GM12865 (cell line): ENCODE measurements at regions not wholly inside any gene's neighbourhood (a gene's known extent, or its start where the extent isn't known, plus 50 kb on each side); places are given as distances from the start of the nearest gene placed in this dataset.

Source experiments
- DNase-seq: peaks from one replicate; pipeline ENCODE4 v3.0.0; 2010; ENCODE audit warnings: low read depth
- H3K4me3 ChIP-seq: 2 replicates; pipeline ENCODE4 v1.5.1; 2011; ENCODE audit warnings: mild to moderate bottlenecking, low read depth, low read length, control low read depth
- TF ChIP-seq, protein P1 (sequence below): IDR thresholded peaks from 2 replicates; pipeline ENCODE4 v1.5.1; 2011; ENCODE audit warnings: low read length, control low read depth, low read depth, inconsistent platforms; ENCODE audit not compliant: insufficient read depth; ENCODE audit errors: missing control alignments

DNA sequence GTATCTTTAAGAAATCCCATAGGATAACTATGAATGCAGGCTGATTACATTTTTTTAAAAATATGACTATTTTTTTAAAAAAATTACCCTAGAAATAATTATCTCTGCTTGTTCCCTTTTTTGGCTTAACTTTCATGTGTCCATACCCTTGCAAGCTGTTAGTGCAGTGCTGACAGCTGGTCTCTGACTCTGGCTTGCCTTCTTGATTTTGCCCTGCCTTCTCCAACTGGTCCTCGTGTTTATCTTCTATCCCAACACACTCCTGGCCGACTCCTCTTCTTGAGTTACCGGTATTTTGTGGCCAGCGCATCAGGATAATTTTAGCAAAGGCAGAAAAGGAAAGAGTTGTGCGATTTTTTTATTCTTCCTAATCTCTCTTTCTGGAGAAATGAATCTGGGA is 111.7 kb upstream of the STARD3NL start:
- DNase-seq, result no peak
- H3K4me3 ChIP-seq, result no peak overlapping the region
- TF ChIP-seq, protein P1, sequence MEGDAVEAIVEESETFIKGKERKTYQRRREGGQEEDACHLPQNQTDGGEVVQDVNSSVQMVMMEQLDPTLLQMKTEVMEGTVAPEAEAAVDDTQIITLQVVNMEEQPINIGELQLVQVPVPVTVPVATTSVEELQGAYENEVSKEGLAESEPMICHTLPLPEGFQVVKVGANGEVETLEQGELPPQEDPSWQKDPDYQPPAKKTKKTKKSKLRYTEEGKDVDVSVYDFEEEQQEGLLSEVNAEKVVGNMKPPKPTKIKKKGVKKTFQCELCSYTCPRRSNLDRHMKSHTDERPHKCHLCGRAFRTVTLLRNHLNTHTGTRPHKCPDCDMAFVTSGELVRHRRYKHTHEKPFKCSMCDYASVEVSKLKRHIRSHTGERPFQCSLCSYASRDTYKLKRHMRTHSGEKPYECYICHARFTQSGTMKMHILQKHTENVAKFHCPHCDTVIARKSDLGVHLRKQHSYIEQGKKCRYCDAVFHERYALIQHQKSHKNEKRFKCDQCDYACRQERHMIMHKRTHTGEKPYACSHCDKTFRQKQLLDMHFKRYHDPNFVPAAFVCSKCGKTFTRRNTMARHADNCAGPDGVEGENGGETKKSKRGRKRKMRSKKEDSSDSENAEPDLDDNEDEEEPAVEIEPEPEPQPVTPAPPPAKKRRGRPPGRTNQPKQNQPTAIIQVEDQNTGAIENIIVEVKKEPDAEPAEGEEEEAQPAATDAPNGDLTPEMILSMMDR, result no peak

DNA sequence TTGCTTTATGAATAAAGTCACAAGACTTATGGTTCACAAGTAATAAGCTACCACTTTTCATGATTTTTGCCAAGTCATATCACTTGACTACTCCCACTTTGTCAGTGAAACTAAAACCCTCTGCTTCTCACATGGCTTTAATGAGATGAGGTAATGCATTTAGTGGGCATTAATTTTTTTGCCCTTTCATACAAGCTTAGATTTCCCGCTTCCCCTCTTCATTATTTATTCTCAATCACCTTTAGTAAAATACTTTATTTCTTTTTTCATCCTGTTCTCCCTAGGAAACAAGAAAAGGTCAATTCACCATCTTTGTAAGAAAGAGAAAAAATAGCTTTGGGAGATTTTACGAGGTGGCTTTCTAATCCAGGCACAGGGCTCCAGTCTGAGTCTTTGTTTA is 109.6 kb upstream of the STARD3NL start:
- DNase-seq, result no peak
- TF ChIP-seq, protein P1, result no peak
- H3K4me3 ChIP-seq, result no peak overlapping the region

DNA sequence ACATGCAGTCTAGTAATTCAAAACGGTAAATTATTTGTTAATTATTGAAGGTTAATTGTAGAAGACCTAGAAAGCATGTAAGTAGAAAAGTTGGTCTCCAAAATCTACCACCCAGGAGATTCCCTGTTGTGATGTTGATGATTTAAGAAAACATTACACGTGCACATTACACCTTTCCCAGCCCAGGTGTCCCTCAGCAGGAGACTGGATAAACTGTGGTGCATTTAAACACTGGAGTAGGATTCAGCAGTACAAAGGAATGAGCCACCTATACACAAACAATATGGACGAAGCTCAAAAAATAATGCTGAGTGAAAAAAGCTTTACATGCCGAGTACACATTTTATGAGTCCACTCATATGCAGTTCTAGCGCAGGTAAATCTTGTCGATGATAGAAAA is 109.0 kb upstream of the STARD3NL start:
- DNase-seq, result no peak
- H3K4me3 ChIP-seq, result no peak overlapping the region
- TF ChIP-seq, protein P1, result no peak

DNA sequence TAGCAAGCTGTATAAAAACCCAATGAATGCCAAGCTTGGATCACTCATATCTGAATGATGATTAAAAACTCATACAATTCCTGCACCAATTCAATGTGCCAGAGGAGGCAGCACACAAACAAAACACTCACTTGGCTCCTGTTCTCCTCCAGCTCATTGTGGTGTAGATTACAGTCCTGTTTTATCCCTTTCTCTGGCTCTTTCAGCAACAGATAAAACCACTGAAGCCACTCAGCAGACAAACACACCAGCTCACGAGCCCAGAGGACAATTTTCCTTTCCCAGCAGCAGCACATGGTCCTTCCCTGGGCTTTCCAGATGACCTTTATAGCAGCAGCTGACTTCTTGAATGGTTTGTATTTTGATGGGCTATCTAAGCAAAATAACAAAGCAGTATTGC is 107.3 kb upstream of the STARD3NL start:
- TF ChIP-seq, protein P1, result peak; percentile 36
- no peak overlapping the region for H3K4me3 ChIP-seq
- DNase-seq, result peak; percentile 4

DNA sequence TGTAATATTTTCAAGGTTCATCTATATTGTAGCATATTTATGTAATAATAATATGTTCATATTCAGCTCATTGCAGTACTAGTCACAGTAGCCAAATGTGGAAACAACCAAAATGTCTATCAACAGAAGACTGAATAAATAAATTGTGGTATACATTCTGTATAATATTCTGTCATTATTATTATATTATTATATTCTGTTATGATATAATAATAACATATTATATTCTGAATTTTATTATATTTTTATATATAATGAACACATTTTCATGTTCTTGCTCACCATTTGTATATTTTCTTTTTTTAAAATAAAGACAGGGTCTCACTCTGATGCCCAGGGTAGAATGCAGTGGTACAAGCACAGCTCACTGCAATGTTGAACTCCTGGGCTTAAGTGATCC is 91.2 kb upstream of the STARD3NL start:
- no peak overlapping the region for H3K4me3 ChIP-seq
- TF ChIP-seq, protein P1, result no peak
- no peak for DNase-seq

DNA sequence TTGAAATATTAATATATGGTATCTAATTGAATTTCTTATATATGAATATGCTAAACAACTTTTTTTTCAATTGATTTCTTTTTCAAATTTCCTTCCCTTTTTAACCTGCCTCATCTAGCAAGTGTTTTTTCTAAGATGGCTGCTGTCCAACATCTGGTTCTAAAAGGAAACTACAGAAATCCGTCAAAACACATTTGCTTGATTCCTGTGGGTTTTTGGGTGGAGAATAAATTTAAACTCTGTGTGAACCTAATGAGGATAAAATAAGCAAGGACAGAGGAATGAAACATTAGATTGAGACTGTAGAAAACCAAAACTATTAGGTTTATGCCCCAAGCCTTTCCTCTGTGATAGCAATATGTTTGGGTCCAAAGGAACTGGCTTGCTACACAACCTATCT is 75.5 kb upstream of the STARD3NL start:
- DNase-seq, result no peak
- TF ChIP-seq, protein P1, result no peak
- no peak overlapping the region for H3K4me3 ChIP-seq

DNA sequence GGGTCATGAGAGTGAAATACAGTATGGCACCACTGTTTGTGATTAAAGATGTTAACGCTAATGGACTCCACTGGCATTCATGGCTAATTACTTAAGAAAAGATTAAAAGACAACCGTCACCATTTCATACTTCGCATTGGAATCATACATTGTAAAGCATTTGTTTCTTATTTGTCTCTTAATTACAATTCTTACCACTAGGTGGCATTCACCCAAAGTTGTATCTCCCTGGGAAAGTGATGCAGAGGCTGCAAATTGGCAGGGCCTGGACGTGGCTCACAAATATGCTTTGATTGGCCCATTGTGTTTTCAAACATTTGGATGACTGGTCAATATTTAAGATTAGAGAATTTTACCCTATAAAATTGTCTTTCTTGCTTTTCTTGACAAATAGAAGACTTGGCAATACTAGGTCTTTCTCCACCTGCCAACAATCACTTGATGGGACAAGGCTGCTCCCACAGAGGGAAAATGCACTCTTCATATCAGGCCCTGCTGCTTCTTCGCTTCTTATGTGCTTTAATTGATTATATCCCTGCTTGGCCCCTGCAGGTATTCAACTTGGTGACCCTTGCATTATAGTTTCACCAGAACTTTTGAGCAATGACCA is 72.1 kb upstream of the STARD3NL start:
- no peak overlapping the region for H3K4me3 ChIP-seq
- TF ChIP-seq, protein P1, result peak; percentile 48
- DNase-seq, result peak; percentile 64
